ENCODE measurements at regions not wholly inside any gene's neighbourhood (a gene's known extent, or its start where the extent isn't known, plus 50 kb on each side); places are given as distances from the start of the nearest gene placed in this dataset.

GRCh38 chr5:116754556-116754955, 179.9 kb upstream of the SEMA6A start:
- no peak for DNase-seq (ENCODE audit: insufficient read length)
- TF ChIP-seq POLR2AphosphoS5 (IDR thresholded peaks at IDR 0.05; ENCODE audit: low read depth, low read length) (no peak), POLR2A (IDR thresholded peaks at IDR 0.05; ENCODE audit: low read depth, low read length) (no peak), TAF1 (IDR thresholded peaks at IDR 0.05; ENCODE audit: borderline replicate concordance, low read depth, low read length) (no peak)
- no peak for FAIRE-seq

- DNase-seq (ENCODE audit: insufficient read length): no peak
- no peak for FAIRE-seq
- TF ChIP-seq TAF1 (IDR thresholded peaks at IDR 0.05; ENCODE audit: borderline replicate concordance, low read depth, low read length) (no peak), POLR2AphosphoS5 (IDR thresholded peaks at IDR 0.05; ENCODE audit: low read depth, low read length) (no peak), POLR2A (IDR thresholded peaks at IDR 0.05; ENCODE audit: low read depth, low read length) (no peak)
These were observed 177.1 kb upstream of the SEMA6A start for GRCh38 chr5:116751684-116752083.

GRCh38 chr5:116750631-116751580, 176.3 kb upstream of the SEMA6A start:
- TF ChIP-seq POLR2AphosphoS5 (IDR thresholded peaks at IDR 0.05; ENCODE audit: low read depth, low read length) (no peak), TAF1 (IDR thresholded peaks at IDR 0.05; ENCODE audit: borderline replicate concordance, low read depth, low read length) (no peak), POLR2A (IDR thresholded peaks at IDR 0.05; ENCODE audit: low read depth, low read length) (no peak)
- FAIRE-seq (no peak), DNase-seq (ENCODE audit: insufficient read length) (no peak)

- FAIRE-seq: no peak
- DNase-seq (ENCODE audit: insufficient read length): no peak
- no peak for TF ChIP-seq TAF1 (IDR thresholded peaks at IDR 0.05; ENCODE audit: borderline replicate concordance, low read depth, low read length)
- TF ChIP-seq POLR2AphosphoS5 (IDR thresholded peaks at IDR 0.05; ENCODE audit: low read depth, low read length): no peak
- no peak for TF ChIP-seq POLR2A (IDR thresholded peaks at IDR 0.05; ENCODE audit: low read depth, low read length)
These were observed 173.3 kb upstream of the SEMA6A start for GRCh38 chr5:116747881-116748280.

GRCh38 chr5:116746668-116747067, 172.0 kb upstream of the SEMA6A start:
- DNase-seq (ENCODE audit: insufficient read length) (no peak), FAIRE-seq (no peak)
- TF ChIP-seq POLR2A (IDR thresholded peaks at IDR 0.05; ENCODE audit: low read depth, low read length) (no peak), POLR2AphosphoS5 (IDR thresholded peaks at IDR 0.05; ENCODE audit: low read depth, low read length) (no peak), TAF1 (IDR thresholded peaks at IDR 0.05; ENCODE audit: borderline replicate concordance, low read depth, low read length) (no peak)

- DNase-seq (ENCODE audit: insufficient read length) (no peak), FAIRE-seq (no peak)
- no peak for TF ChIP-seq POLR2A (IDR thresholded peaks at IDR 0.05; ENCODE audit: low read depth, low read length)
- TF ChIP-seq POLR2AphosphoS5 (IDR thresholded peaks at IDR 0.05; ENCODE audit: low read depth, low read length): no peak
- no peak for TF ChIP-seq TAF1 (IDR thresholded peaks at IDR 0.05; ENCODE audit: borderline replicate concordance, low read depth, low read length)
These were observed 166.1 kb upstream of the SEMA6A start for GRCh38 chr5:116740771-116741170.

- DNase-seq (ENCODE audit: insufficient read length) (no peak), FAIRE-seq (no peak)
- TF ChIP-seq TAF1 (IDR thresholded peaks at IDR 0.05; ENCODE audit: borderline replicate concordance, low read depth, low read length) (no peak), POLR2AphosphoS5 (IDR thresholded peaks at IDR 0.05; ENCODE audit: low read depth, low read length) (no peak), POLR2A (IDR thresholded peaks at IDR 0.05; ENCODE audit: low read depth, low read length) (no peak)
These were observed 164.9 kb upstream of the SEMA6A start for GRCh38 chr5:116739571-116739970.

- FAIRE-seq (no peak), DNase-seq (ENCODE audit: insufficient read length) (no peak)
- TF ChIP-seq POLR2A (IDR thresholded peaks at IDR 0.05; ENCODE audit: low read depth, low read length) (no peak), TAF1 (IDR thresholded peaks at IDR 0.05; ENCODE audit: borderline replicate concordance, low read depth, low read length) (no peak), POLR2AphosphoS5 (IDR thresholded peaks at IDR 0.05; ENCODE audit: low read depth, low read length) (no peak)
These were observed 164.1 kb upstream of the SEMA6A start for GRCh38 chr5:116738615-116739261.

GRCh38 chr5:116738239-116738614, 163.6 kb upstream of the SEMA6A start:
- DNase-seq (ENCODE audit: insufficient read length): no peak
- TF ChIP-seq POLR2A (IDR thresholded peaks at IDR 0.05; ENCODE audit: low read depth, low read length) (no peak), TAF1 (IDR thresholded peaks at IDR 0.05; ENCODE audit: borderline replicate concordance, low read depth, low read length) (no peak), POLR2AphosphoS5 (IDR thresholded peaks at IDR 0.05; ENCODE audit: low read depth, low read length) (no peak)
- no peak for FAIRE-seq

GRCh38 chr5:116736671-116737070, 162.0 kb upstream of the SEMA6A start:
- no peak for DNase-seq (ENCODE audit: insufficient read length)
- TF ChIP-seq TAF1 (IDR thresholded peaks at IDR 0.05; ENCODE audit: borderline replicate concordance, low read depth, low read length) (no peak), POLR2AphosphoS5 (IDR thresholded peaks at IDR 0.05; ENCODE audit: low read depth, low read length) (no peak), POLR2A (IDR thresholded peaks at IDR 0.05; ENCODE audit: low read depth, low read length) (no peak)
- FAIRE-seq: no peak

- FAIRE-seq: no peak
- TF ChIP-seq POLR2A (IDR thresholded peaks at IDR 0.05; ENCODE audit: low read depth, low read length): no peak
- no peak for TF ChIP-seq POLR2AphosphoS5 (IDR thresholded peaks at IDR 0.05; ENCODE audit: low read depth, low read length)
- TF ChIP-seq TAF1 (IDR thresholded peaks at IDR 0.05; ENCODE audit: borderline replicate concordance, low read depth, low read length): no peak
- no peak for DNase-seq (ENCODE audit: insufficient read length)
These were observed 159.7 kb upstream of the SEMA6A start for GRCh38 chr5:116733991-116734975.

Measured in GM12892 (cell line).